CD14-positive monocyte (primary cell): ENCODE measurements at regions not wholly inside any gene's neighbourhood (a gene's known extent, or its start where the extent isn't known, plus 50 kb on each side); places are given as distances from the start of the nearest gene placed in this dataset.

Experiments
- DNase-seq, 3 donors: peaks; one replicate each; pipeline ENCODE4 v3.0.0-alpha.2; 2011 to 2022
- H2AFZ ChIP-seq: 2 replicates; pipeline ENCODE4 v1.6.0; 2012; ENCODE audit warnings: mild to moderate bottlenecking, low read depth, low read length, inconsistent platforms; ENCODE audit not compliant: insufficient read depth, poor library complexity, severe bottlenecking
- H3K27ac ChIP-seq, 2 donors: 1 replicate in 1 of 2; 2 replicates in 1 of 2; pipeline ENCODE4 v1.5.1; 2012 to 2013; ENCODE audit warnings: low read length in 2 of 2, control low read depth in 1 of 2, inconsistent platforms in 1 of 2, low read depth in 1 of 2, mild to moderate bottlenecking in 1 of 2
- H3K27me3 ChIP-seq, 2 donors: one replicate each; pipeline versions ENCODE4 v1.6.0 to v1.6.1; 2011 to 2013; ENCODE audit warnings: low read length in 2 of 2; ENCODE audit not compliant: control insufficient read depth in 2 of 2, insufficient read depth in 2 of 2
- H3K36me3 ChIP-seq, 2 donors: replicated peaks in 1 of 2; 1 replicate in 1 of 2; 2 replicates in 1 of 2; pipeline versions ENCODE4 v1.5.1 to v1.6.1; 2012 to 2013; ENCODE audit warnings: low read length in 2 of 2, control low read depth in 1 of 2, inconsistent platforms in 1 of 2, mild to moderate bottlenecking in 1 of 2; ENCODE audit not compliant: insufficient read depth in 2 of 2, control insufficient read depth in 1 of 2
- H3K4me1 ChIP-seq, 2 donors: 1 replicate in 1 of 2; 2 replicates in 1 of 2; pipeline versions ENCODE4 v1.5.1 to v1.6.1; 2012 to 2013; ENCODE audit warnings: low read length in 2 of 2, control low read depth in 1 of 2, inconsistent platforms in 1 of 2, mild to moderate bottlenecking in 1 of 2, moderate library complexity in 1 of 2; ENCODE audit not compliant: insufficient read depth in 2 of 2, control insufficient read depth in 1 of 2
- H3K4me2 ChIP-seq: replicated peaks from 2 replicates; pipeline ENCODE3; 2012; ENCODE audit warnings: low read length, moderate library complexity, mild to moderate bottlenecking; ENCODE audit not compliant: poor library complexity, severe bottlenecking; ENCODE audit errors: extremely low read depth
- H3K4me3 ChIP-seq, 3 experiments: fragments of 200-600 bp in 1 of 3; sonication (generic) in 1 of 3; replicated peaks in 1 of 3; 1 replicate in 2 of 3; 2 replicates in 1 of 3; pipeline ENCODE4 v1.5.1; 2011 to 2013; ENCODE audit warnings: low read length in 3 of 3, mild to moderate bottlenecking in 3 of 3, control low read depth in 2 of 3, low read depth in 2 of 3, inconsistent platforms in 1 of 3, moderate library complexity in 1 of 3
- H3K79me2 ChIP-seq: 2 replicates; pipeline ENCODE4 v1.6.0; 2012; ENCODE audit warnings: mild to moderate bottlenecking, control low read depth, inconsistent platforms, low read length, moderate library complexity; ENCODE audit not compliant: insufficient read depth
- H3K9ac ChIP-seq: 2 replicates; pipeline ENCODE4 v1.6.0; 2017; ENCODE audit warnings: low read length, mild to moderate bottlenecking; ENCODE audit not compliant: insufficient read depth, poor library complexity, severe bottlenecking
- H3K9me3 ChIP-seq, 2 donors: replicated peaks in 1 of 2; 1 replicate in 1 of 2; 2 replicates in 1 of 2; pipeline versions ENCODE4 v1.5.1 to v1.6.1; 2012 to 2013; ENCODE audit warnings: low read length in 2 of 2, control low read depth in 1 of 2; ENCODE audit not compliant: control insufficient read depth in 1 of 2, insufficient read depth in 1 of 2
- H4K20me1 ChIP-seq: 2 replicates; pipeline ENCODE4 v1.6.0; 2012; ENCODE audit warnings: mild to moderate bottlenecking, low read length, control low read depth, moderate library complexity; ENCODE audit not compliant: insufficient read depth
- H3K27ac Mint-ChIP-seq, 7 donors: one replicate each; pipeline ENCODE4 v1.8.0; 2020; ENCODE audit warnings: mild to moderate bottlenecking in 7 of 7, mixed read lengths in 7 of 7, moderate library complexity in 6 of 7, inconsistent platforms in 2 of 7
- H3K27me3 Mint-ChIP-seq, 3 donors: one replicate each; pipeline ENCODE4 v1.8.0; 2021 to 2022; ENCODE audit warnings: low read depth in 3 of 3, mild to moderate bottlenecking in 3 of 3, mixed read lengths in 3 of 3, moderate library complexity in 3 of 3, inconsistent platforms in 1 of 3
- H3K36me3 Mint-ChIP-seq, 2 donors: one replicate each; pipeline ENCODE4 v1.8.0; 2020; ENCODE audit warnings: mixed read lengths in 2 of 2, inconsistent platforms in 1 of 2, mild to moderate bottlenecking in 1 of 2
- H3K4me1 Mint-ChIP-seq: one replicate; pipeline ENCODE4 v1.8.0; 2020; ENCODE audit warnings: mild to moderate bottlenecking, mixed read lengths
- H3K4me3 Mint-ChIP-seq, 2 donors: one replicate each; pipeline ENCODE4 v1.8.0; 2020; ENCODE audit warnings: mild to moderate bottlenecking in 2 of 2, mixed read lengths in 2 of 2, moderate library complexity in 1 of 2
- H3K9me3 Mint-ChIP-seq, 7 donors: one replicate each; pipeline ENCODE4 v1.8.0; 2020 to 2022; ENCODE audit warnings: mixed read lengths in 7 of 7, mild to moderate bottlenecking in 6 of 7, moderate library complexity in 6 of 7, inconsistent platforms in 2 of 7
- WGBS: methylation state at CpG from one replicate; pipeline ENCODE4 v1.1.5; 2013; ENCODE audit warnings: missing lambda C conversion rate; ENCODE audit not compliant: insufficient coverage; 5-methylcytosine and 5-hydroxymethylcytosine counted together
- intact Hi-C, 2 donors: fragments of 100-400 bp; cut with micrococcal nuclease; formaldehyde crosslinking; loops; one replicate each; pipeline versions ENCODE4 v1.15.0 to v1.15.1; 2023
- TF ChIP-seq, protein P1 (sequence below): fragments of 200-600 bp; IDR thresholded peaks from one replicate; pipeline ENCODE4 v1.8.0; 2022; ENCODE audit warnings: antibody characterized with exemption, mild to moderate bottlenecking

DNA sequence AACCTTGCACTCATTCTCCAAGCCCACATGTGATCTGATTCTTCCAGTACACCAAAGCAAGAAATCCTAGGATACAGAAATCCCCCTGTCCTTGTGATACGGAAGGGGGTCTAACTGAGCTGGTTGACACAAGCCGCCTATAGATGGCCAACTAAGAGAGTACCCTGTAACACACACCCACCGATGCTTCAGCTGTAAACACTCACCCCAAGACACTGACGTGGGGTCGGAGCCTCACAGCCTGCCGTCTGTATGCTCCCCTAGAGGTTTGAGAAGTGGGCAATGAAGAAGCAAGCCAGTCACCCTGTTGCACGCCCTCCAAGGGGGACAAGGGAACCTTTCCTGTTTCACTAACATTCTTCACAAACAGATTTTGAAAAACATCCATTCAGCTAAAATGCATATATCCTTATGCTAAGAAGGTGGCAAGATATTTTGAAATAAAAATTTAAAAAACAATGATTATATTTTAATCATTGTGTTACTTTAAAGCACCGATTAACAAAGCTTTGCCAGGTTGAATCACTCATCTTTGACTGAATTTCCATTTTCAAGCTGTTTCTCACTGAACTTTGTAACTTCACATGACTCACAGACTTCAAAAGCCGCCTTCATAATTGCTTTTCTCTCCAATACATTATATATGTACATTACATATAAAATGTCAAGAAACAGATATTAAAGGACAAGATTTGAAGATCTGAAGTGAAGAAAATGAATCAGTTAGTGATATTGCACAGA is 329.3 kb downstream of the ARL4A start:
- no peak overlapping the region for H3K9ac ChIP-seq
- H3K4me2 ChIP-seq, result no peak overlapping the region
- H3K36me3 ChIP-seq, result no peaks in the 10 kb centered on the region
- no peaks in the 10 kb centered on the region for H4K20me1 ChIP-seq
- H3K27ac ChIP-seq, result no peak overlapping the region
- TF ChIP-seq, protein P1, sequence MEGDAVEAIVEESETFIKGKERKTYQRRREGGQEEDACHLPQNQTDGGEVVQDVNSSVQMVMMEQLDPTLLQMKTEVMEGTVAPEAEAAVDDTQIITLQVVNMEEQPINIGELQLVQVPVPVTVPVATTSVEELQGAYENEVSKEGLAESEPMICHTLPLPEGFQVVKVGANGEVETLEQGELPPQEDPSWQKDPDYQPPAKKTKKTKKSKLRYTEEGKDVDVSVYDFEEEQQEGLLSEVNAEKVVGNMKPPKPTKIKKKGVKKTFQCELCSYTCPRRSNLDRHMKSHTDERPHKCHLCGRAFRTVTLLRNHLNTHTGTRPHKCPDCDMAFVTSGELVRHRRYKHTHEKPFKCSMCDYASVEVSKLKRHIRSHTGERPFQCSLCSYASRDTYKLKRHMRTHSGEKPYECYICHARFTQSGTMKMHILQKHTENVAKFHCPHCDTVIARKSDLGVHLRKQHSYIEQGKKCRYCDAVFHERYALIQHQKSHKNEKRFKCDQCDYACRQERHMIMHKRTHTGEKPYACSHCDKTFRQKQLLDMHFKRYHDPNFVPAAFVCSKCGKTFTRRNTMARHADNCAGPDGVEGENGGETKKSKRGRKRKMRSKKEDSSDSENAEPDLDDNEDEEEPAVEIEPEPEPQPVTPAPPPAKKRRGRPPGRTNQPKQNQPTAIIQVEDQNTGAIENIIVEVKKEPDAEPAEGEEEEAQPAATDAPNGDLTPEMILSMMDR, result no peak
- intact Hi-C loops, result no loop called here
- H3K36me3 Mint-ChIP-seq, result no peaks in the 10 kb centered on the region
- no peaks in the 10 kb centered on the region for H3K4me1 Mint-ChIP-seq
- no peaks in the 10 kb centered on the region for H3K27me3 Mint-ChIP-seq
- no peaks in the 10 kb centered on the region for H3K79me2 ChIP-seq
- peaks cover 0 to 7% (median 0%) of the 10 kb centered on the region in 7 donors for H3K9me3 Mint-ChIP-seq
- peak overlapping the region in 1 of 7 donors; percentile 59 for H3K27ac Mint-ChIP-seq
- H3K27me3 ChIP-seq, result no peaks in the 10 kb centered on the region
- WGBS, result no CpG with 5 or more reads among the region's 9 CpGs
- no peak for DNase-seq
- H2AFZ ChIP-seq, result no peak overlapping the region
- no peak overlapping the region for H3K4me3 Mint-ChIP-seq
- H3K9me3 ChIP-seq, result peaks cover 0 to 4% of the 10 kb centered on the region in 2 donors
- no peak overlapping the region for H3K4me3 ChIP-seq
- no peaks in the 10 kb centered on the region for H3K4me1 ChIP-seq

DNA sequence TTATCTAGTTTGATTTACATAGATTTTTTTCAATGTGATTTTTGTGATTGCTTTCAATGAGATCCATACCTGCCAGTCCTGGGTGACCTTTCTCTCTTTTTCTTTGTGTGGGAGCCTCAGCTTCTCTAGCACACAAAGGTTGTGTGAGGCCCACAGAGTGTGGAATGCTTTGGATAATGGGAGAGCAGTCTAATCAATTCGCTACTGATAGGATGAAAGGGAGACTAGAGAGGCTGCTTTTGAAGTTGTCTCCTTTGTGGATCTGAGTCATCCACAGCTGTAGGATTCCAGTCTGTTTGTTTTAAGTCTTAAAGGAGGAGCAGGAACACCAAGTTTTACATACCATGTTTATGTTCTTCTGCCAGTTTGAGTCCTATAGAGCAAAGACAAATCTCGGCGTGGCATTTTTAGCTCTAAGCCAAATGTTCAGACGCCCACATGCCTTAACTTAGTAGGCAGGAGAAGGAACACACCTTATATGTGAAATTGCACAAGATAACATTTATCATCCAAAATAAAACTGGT is 330.0 kb downstream of the ARL4A start:
- WGBS, result no CpG with 5 or more reads among the region's 4 CpGs

More for the DNA sequence above, 330.0 kb downstream of the ARL4A start:
- Mint-ChIP-seq H3K27ac (no peak overlapping the region), H3K36me3 (no peaks in the 10 kb centered on the region), H3K4me1 (no peaks in the 10 kb centered on the region), H3K9me3 (peaks cover 0 to 7% (median 0%) of the 10 kb centered on the region in 7 donors), H3K4me3 (no peak overlapping the region), H3K27me3 (no peaks in the 10 kb centered on the region)
- H3K9ac ChIP-seq, result no peak overlapping the region
- DNase-seq, result no peak
- H3K27ac ChIP-seq, result no peak overlapping the region
- no peaks in the 10 kb centered on the region for H4K20me1 ChIP-seq
- H2AFZ ChIP-seq, result no peak overlapping the region
- H3K36me3 ChIP-seq, result no peaks in the 10 kb centered on the region
- H3K9me3 ChIP-seq, result peaks cover 0 to 4% of the 10 kb centered on the region in 2 donors
- no peaks in the 10 kb centered on the region for H3K27me3 ChIP-seq
- no peaks in the 10 kb centered on the region for H3K4me1 ChIP-seq
- no peak overlapping the region for H3K4me2 ChIP-seq
- H3K79me2 ChIP-seq, result no peaks in the 10 kb centered on the region
- H3K4me3 ChIP-seq, result no peak overlapping the region
- intact Hi-C loops, result no loop called here
- TF ChIP-seq, protein P1, result no peak
